Psoas muscle (tissue), 7 donors: ENCODE measurements at regions not wholly inside any gene's neighbourhood (a gene's known extent, or its start where the extent isn't known, plus 50 kb on each side); places are given as distances from the start of the nearest gene placed in this dataset.

Source experiments
- ATAC-seq, 4 donors: fragments of 200-7000 bp; cut with Tn5 transposase; one replicate each; pipeline ENCODE4 v1.9.1; 2020; ENCODE audit warnings: moderate library complexity in 3 of 4, mild to moderate bottlenecking in 2 of 4
- DNase-seq, 2 donors: peaks; one replicate each; pipeline ENCODE4 v3.0.0-alpha.2; 2020
- H3K27ac ChIP-seq: fragments of 200-600 bp; one replicate; pipeline ENCODE4 v1.8.0; 2022
- H3K27me3 ChIP-seq, 3 donors: fragments of 200-600 bp in 1 of 3; one replicate each; pipeline versions ENCODE4 v1.6.1 to v1.8.0; 2013 to 2022; ENCODE audit warnings: low read length in 2 of 3, mild to moderate bottlenecking in 2 of 3, moderate library complexity in 1 of 3; ENCODE audit not compliant: insufficient read depth in 3 of 3
- H3K36me3 ChIP-seq, 2 donors: fragments of 200-600 bp in 1 of 2; one replicate each; pipeline versions ENCODE4 v1.6.1 to v1.8.0; 2013 to 2022; ENCODE audit warnings: low read depth in 1 of 2, mild to moderate bottlenecking in 1 of 2, moderate library complexity in 1 of 2; ENCODE audit not compliant: insufficient read depth in 1 of 2
- H3K4me1 ChIP-seq: fragments of 200-600 bp; one replicate; pipeline ENCODE4 v1.8.0; 2022
- H3K4me3 ChIP-seq: fragments of 200-600 bp; one replicate; pipeline ENCODE4 v1.8.0; 2022; ENCODE audit warnings: mild to moderate bottlenecking
- H3K9me3 ChIP-seq: fragments of 200-600 bp; one replicate; pipeline ENCODE4 v1.8.0; 2022
- CTCF ChIP-seq: fragments of 200-600 bp; IDR thresholded peaks from one replicate; pipeline ENCODE4 v1.8.0; 2022; ENCODE audit warnings: antibody characterized with exemption
- WGBS, 3 donors: extraction: QIAGEN DNeasy Blood & Tissue Kit; methylation state at CpG; one replicate each; pipeline versions ENCODE4 v1.1.6 to v1.1.7; 2013; 5-methylcytosine and 5-hydroxymethylcytosine counted together
- intact Hi-C, 2 donors: fragments of 100-400 bp; cut with DNase I; formaldehyde crosslinking; loops; one replicate each; pipeline versions ENCODE4 v1.11.0 to v1.14.2; 2022
- donor health status: healthy with polysubstance abuse.
- donor health status: DM: no; HTN: no; CAD: no; lungs with moderate emphysema.
- donor health status: Bipolar disorder and iron deficiency.
- donor health status: healthy.
- donor health status: DM: yes; HTN: yes; CAD: no.
- donor health status: DM: no; HTN: no; CAD: no.
- donor health status: DM: yes; HTN: yes; CAD: no.

- TF ChIP-seq CTCF = no peak
- peak overlapping the region; percentile 23 for H3K27ac ChIP-seq
- 34 to 53% (median 36%) methylated on average over 8 of the region's 8 CpGs for WGBS, 3 donors
- H3K36me3 ChIP-seq = no peaks in the 10 kb centered on the region
- no peak for DNase-seq
- H3K27me3 ChIP-seq = no peaks in the 10 kb centered on the region
- intact Hi-C loops = loop anchor here in 1 of 2 donors (10.0 kb wide), 1 partner anchor 378 kb away; no protein-coding TSS in a partner anchor
- no peak for ATAC-seq
- no peaks in the 10 kb centered on the region for H3K9me3 ChIP-seq
- no peak overlapping the region for H3K4me3 ChIP-seq
- H3K4me1 ChIP-seq = peaks cover 29% of the 10 kb centered on the region
These were observed 187.1 kb upstream of the LPP start for GRCh38 chr3:187966636-187967406.

- ATAC-seq = no peak
- no peak overlapping the region for H3K27ac ChIP-seq
- no peak for DNase-seq
These were observed 186.0 kb upstream of the LPP start for GRCh38 chr3:187967993-187968392.

GRCh38 chr3:187968883-187969580 is 184.9 kb upstream of the LPP start:
- intact Hi-C loops = loop anchor here in 1 of 2 donors (10.0 kb wide), 1 partner anchor 376 kb away; no protein-coding TSS in a partner anchor
- DNase-seq = no peak
- WGBS, 3 donors = 93 to 98% (median 94%) methylated on average over 2 of the region's 2 CpGs
- peaks cover 15% of the 10 kb centered on the region for H3K4me1 ChIP-seq
- H3K4me3 ChIP-seq = no peak overlapping the region
- H3K27me3 ChIP-seq = no peaks in the 10 kb centered on the region
- no peak for TF ChIP-seq CTCF
- peak in 2 of 4 donors; percentile 22 to 26 for ATAC-seq
- H3K9me3 ChIP-seq = no peaks in the 10 kb centered on the region
- no peaks in the 10 kb centered on the region for H3K36me3 ChIP-seq
- no peak overlapping the region for H3K27ac ChIP-seq

More at GRCh38 chr3:187967993-187968392, 186.0 kb upstream of the LPP start:
- no peaks in the 10 kb centered on the region for H3K36me3 ChIP-seq
- intact Hi-C loops = loop anchor here in 1 of 2 donors (10.0 kb wide), 1 partner anchor 377 kb away; no protein-coding TSS in a partner anchor
- peaks cover 25% of the 10 kb centered on the region for H3K4me1 ChIP-seq
- no peak overlapping the region for H3K4me3 ChIP-seq
- TF ChIP-seq CTCF = no peak
- 59 to 76% (median 65%) methylated on average over 5 of the region's 5 CpGs for WGBS, 3 donors
- H3K27me3 ChIP-seq = no peaks in the 10 kb centered on the region
- no peaks in the 10 kb centered on the region for H3K9me3 ChIP-seq

GRCh38 chr3:187969581-187969950 is 184.4 kb upstream of the LPP start:
- 88 to 94% (median 90%) methylated on average over 3 of the region's 3 CpGs for WGBS, 3 donors

More at GRCh38 chr3:187969581-187969950, 184.4 kb upstream of the LPP start:
- DNase-seq = no peak
- Histone ChIP-seq H3K9me3 (no peaks in the 10 kb centered on the region), H3K27me3 (no peaks in the 10 kb centered on the region), H3K4me1 (peaks cover 10% of the 10 kb centered on the region), H3K4me3 (no peak overlapping the region), H3K27ac (no peak overlapping the region), H3K36me3 (no peaks in the 10 kb centered on the region)
- no peak for TF ChIP-seq CTCF
- no peak for ATAC-seq
- intact Hi-C loops = loop anchor here in 1 of 2 donors (10.0 kb wide), 1 partner anchor 375 kb away; no protein-coding TSS in a partner anchor
